Activated B cell treated with CpG ODN at 0.5 μM for 24 hours (primary cell): ENCODE measurements at regions not wholly inside any gene's neighbourhood (a gene's known extent, or its start where the extent isn't known, plus 50 kb on each side); places are given as distances from the start of the nearest gene placed in this dataset.

Source experiments
- ATAC-seq: fragments of 200-7000 bp; cut with Tn5 transposase; one replicate; pipeline ENCODE4 v1.10.0; 2021; ENCODE audit warnings: low read depth, mild to moderate bottlenecking, moderate library complexity
- CTCF ChIA-PET: fragments of 350-600 bp; sonication (Branson Sonifier 250); formaldehyde crosslinking; loops from one replicate; lab custom pipeline; 2021; ENCODE audit warnings: antibody characterized with exemption; lab: Charles Lee
- POLR2A ChIA-PET: fragments of 350-600 bp; sonication (Branson Sonifier 250); formaldehyde crosslinking; loops from one replicate; lab custom pipeline; 2021; ENCODE audit warnings: antibody characterized with exemption; lab: Charles Lee
- DNase-seq: peaks from one replicate; pipeline ENCODE4 v3.0.0; 2022
- H3K27ac Mint-ChIP-seq: one replicate; pipeline ENCODE4 v1.8.0; 2020; ENCODE audit warnings: mixed read lengths
- H3K27me3 Mint-ChIP-seq: one replicate; pipeline ENCODE4 v1.8.0; 2021; ENCODE audit warnings: mixed read lengths
- H3K36me3 Mint-ChIP-seq: one replicate; pipeline ENCODE4 v1.8.0; 2021; ENCODE audit warnings: low read depth, mixed read lengths
- H3K4me1 Mint-ChIP-seq: one replicate; pipeline ENCODE4 v1.8.0; 2021; ENCODE audit warnings: mixed read lengths
- H3K4me3 Mint-ChIP-seq: one replicate; pipeline ENCODE4 v1.8.0; 2020; ENCODE audit warnings: mild to moderate bottlenecking, mixed read lengths
- H3K9me3 Mint-ChIP-seq: one replicate; pipeline ENCODE4 v1.8.0; 2020; ENCODE audit warnings: mixed read lengths
- intact Hi-C: fragments of 100-400 bp; cut with micrococcal nuclease; formaldehyde crosslinking; loops from one replicate; pipeline ENCODE4 v1.15.1; 2024
- TF ChIP-seq, protein P1 (sequence below): fragments of 200-600 bp; IDR thresholded peaks from one replicate; pipeline ENCODE4 v1.8.0; 2022; ENCODE audit warnings: antibody characterized with exemption, mild to moderate bottlenecking

DNA sequence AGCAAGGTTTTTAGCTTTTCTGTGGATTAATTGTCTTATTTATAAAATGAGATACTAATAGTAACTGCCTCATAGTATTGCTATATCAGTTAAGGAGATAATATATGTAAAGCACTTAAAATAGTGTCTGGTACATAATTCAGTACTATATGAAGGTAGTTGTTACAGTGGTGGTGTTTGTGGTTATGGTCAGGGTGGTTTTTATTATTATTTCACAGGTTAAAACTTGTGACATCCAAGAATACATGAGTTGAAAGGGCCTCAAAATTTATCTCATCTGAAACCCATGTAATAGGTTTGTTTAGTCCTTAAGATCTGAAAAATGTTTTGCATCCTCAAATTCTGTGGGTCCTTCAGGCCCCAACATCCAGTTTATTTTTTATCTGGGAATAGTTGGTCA lies 369.5 kb upstream of the LRATD1 start:
- H3K9me3 Mint-ChIP-seq, result no peaks in the 10 kb centered on the region
- no peak overlapping the region for H3K4me3 Mint-ChIP-seq
- DNase-seq (no peak), ATAC-seq (no peak)
- ChIA-PET POLR2A (no interaction called here), CTCF (no interaction called here)
- no peaks in the 10 kb centered on the region for H3K36me3 Mint-ChIP-seq
- H3K27ac Mint-ChIP-seq, result no peak overlapping the region
- H3K27me3 Mint-ChIP-seq, result no peaks in the 10 kb centered on the region
- no peaks in the 10 kb centered on the region for H3K4me1 Mint-ChIP-seq
- intact Hi-C loops, result no loop called here
- TF ChIP-seq, protein P1, sequence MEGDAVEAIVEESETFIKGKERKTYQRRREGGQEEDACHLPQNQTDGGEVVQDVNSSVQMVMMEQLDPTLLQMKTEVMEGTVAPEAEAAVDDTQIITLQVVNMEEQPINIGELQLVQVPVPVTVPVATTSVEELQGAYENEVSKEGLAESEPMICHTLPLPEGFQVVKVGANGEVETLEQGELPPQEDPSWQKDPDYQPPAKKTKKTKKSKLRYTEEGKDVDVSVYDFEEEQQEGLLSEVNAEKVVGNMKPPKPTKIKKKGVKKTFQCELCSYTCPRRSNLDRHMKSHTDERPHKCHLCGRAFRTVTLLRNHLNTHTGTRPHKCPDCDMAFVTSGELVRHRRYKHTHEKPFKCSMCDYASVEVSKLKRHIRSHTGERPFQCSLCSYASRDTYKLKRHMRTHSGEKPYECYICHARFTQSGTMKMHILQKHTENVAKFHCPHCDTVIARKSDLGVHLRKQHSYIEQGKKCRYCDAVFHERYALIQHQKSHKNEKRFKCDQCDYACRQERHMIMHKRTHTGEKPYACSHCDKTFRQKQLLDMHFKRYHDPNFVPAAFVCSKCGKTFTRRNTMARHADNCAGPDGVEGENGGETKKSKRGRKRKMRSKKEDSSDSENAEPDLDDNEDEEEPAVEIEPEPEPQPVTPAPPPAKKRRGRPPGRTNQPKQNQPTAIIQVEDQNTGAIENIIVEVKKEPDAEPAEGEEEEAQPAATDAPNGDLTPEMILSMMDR, result no peak

DNA sequence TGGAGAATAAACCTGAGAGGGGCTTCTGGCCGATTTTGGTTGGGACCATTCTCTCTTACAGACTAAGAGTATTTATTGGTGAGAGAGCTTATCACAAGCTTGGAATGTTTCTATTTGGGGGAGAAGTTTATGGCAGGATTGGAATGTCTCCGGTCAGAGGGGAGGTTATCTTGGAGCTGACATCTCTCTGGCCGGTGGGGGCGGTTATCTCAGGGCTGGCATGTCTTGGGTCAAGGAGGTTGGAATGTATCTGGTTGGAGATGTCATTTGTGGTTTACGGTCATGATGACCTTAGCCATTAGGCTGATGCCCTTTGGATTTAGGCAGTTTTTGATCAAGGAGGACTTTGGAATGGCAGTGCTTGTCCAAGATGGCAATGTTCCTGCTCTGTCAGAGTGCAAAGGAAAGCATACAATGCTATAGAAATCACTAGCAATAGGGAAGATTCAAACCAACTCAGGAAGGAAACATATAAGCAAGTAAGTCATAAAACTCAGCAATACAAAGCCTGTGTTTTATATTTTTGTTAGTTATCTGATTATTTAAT lies 362.4 kb upstream of the LRATD1 start:
- CTCF ChIA-PET, result no interaction called here
- ATAC-seq, result no peak
- intact Hi-C loops, result no loop called here

DNA sequence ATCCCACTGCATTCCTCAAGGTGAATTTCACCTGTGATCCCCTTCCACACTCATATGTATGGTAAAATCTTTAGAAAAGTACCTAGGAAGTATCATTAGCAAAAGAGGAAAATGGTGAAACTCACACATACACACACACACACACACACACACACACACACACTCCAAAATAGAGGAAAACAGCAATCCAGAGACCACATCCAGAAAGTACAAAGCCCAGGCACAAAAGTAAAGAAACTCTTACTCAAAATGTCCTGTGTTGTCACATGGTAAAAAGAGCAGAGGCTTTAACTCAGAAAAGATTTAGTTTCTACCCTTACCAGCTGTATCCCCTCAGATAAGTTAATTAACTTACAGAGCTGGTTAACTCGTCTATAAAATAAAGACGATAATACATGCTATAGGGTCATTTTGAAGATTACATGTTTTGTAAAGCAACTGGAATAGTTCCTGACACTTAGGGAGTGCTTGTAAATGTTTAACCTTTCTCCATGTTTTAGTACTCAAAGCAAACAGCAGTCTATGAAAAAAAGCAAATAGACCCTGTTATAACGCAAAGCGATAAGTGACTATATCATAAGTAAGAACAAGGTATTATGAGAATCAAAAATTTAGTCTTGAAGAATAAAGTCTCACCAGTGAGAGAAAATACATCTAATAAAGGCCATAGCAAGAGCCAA lies 360.0 kb upstream of the LRATD1 start:
- CTCF ChIA-PET, result no interaction called here
- DNase-seq, result no peak
- Mint-ChIP-seq H3K27me3 (no peaks in the 10 kb centered on the region), H3K36me3 (no peaks in the 10 kb centered on the region), H3K4me3 (no peak overlapping the region), H3K4me1 (no peaks in the 10 kb centered on the region), H3K27ac (no peak overlapping the region), H3K9me3 (peaks cover 5% of the 10 kb centered on the region)
- POLR2A ChIA-PET, result no interaction called here
- intact Hi-C loops, result no loop called here
- TF ChIP-seq, protein P1, result no peak
- no peak for ATAC-seq

More for the DNA sequence above, 362.4 kb upstream of the LRATD1 start:
- Mint-ChIP-seq H3K4me1 (no peaks in the 10 kb centered on the region), H3K27me3 (no peaks in the 10 kb centered on the region), H3K36me3 (no peaks in the 10 kb centered on the region), H3K4me3 (no peak overlapping the region), H3K27ac (no peak overlapping the region), H3K9me3 (peaks cover 2% of the 10 kb centered on the region)
- TF ChIP-seq, protein P1, result no peak
- POLR2A ChIA-PET, result no interaction called here
- DNase-seq, result no peak

DNA sequence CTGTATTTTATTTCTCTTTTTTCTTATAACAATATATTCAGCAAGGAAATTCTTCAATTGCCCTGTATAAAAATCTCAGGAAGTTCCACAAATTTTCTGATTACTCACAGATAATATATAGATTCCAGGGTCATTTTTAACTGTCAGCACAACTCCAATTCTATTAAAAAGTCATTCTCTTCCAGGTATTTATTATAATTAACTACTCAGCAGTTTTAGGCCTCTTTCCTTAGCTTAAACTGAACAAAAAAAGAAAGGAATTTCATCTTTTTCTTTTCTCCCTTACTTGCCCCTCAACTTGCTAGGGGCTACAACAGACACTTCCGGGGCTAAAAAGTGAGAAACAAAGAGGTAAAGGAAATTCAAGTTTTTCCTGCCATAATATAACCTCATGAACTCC lies 358.9 kb upstream of the LRATD1 start:
- peaks cover 5% of the 10 kb centered on the region for H3K9me3 Mint-ChIP-seq
- ATAC-seq, result no peak
- TF ChIP-seq, protein P1, result no peak
- H3K27me3 Mint-ChIP-seq, result no peaks in the 10 kb centered on the region
- intact Hi-C loops, result no loop called here
- ChIA-PET CTCF (no interaction called here), POLR2A (no interaction called here)
- H3K4me1 Mint-ChIP-seq, result no peaks in the 10 kb centered on the region
- H3K4me3 Mint-ChIP-seq, result no peak overlapping the region
- H3K27ac Mint-ChIP-seq, result no peak overlapping the region
- no peaks in the 10 kb centered on the region for H3K36me3 Mint-ChIP-seq
- no peak for DNase-seq

DNA sequence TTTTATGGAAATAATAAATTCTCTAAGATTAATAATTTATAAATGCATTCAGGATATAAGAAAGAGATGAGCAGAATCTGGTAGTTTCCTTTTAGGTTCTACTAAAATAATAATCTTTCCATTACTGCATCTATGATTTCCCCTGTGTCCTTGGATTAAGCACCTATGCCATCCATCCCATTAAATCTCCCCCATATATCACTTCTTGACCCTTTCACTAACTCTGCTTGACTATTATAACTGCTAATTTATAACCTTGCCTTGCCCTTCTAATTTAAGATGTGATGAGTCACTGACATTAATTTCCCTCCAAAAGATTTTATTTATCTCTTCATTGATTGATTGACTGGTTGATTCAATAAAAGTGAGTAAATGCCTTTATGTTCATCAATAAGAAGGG lies 348.3 kb upstream of the LRATD1 start:
- TF ChIP-seq, protein P1, result no peak
- DNase-seq (no peak), ATAC-seq (no peak)
- Mint-ChIP-seq H3K27me3 (no peaks in the 10 kb centered on the region), H3K4me3 (no peak overlapping the region), H3K36me3 (no peaks in the 10 kb centered on the region), H3K27ac (no peak overlapping the region), H3K9me3 (peaks cover 3% of the 10 kb centered on the region), H3K4me1 (no peaks in the 10 kb centered on the region)
- CTCF ChIA-PET, result no interaction called here
- POLR2A ChIA-PET, result no interaction called here
- intact Hi-C loops, result no loop called here
